ENCODE measurements at regions not wholly inside any gene's neighbourhood (a gene's known extent, or its start where the extent isn't known, plus 50 kb on each side); places are given as distances from the start of the nearest gene placed in this dataset.

GRCh38 chr5:124644138-124644537 lies 102.3 kb downstream of the ZNF608 start:
- no peak for TF ChIP-seq EZH2 (IDR thresholded peaks at IDR 0.05; ENCODE audit: borderline replicate concordance, low read depth, low read length, severe bottlenecking)
- TF ChIP-seq, protein P1, sequence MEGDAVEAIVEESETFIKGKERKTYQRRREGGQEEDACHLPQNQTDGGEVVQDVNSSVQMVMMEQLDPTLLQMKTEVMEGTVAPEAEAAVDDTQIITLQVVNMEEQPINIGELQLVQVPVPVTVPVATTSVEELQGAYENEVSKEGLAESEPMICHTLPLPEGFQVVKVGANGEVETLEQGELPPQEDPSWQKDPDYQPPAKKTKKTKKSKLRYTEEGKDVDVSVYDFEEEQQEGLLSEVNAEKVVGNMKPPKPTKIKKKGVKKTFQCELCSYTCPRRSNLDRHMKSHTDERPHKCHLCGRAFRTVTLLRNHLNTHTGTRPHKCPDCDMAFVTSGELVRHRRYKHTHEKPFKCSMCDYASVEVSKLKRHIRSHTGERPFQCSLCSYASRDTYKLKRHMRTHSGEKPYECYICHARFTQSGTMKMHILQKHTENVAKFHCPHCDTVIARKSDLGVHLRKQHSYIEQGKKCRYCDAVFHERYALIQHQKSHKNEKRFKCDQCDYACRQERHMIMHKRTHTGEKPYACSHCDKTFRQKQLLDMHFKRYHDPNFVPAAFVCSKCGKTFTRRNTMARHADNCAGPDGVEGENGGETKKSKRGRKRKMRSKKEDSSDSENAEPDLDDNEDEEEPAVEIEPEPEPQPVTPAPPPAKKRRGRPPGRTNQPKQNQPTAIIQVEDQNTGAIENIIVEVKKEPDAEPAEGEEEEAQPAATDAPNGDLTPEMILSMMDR (IDR thresholded peaks at IDR 0.05; ENCODE audit: extremely low read depth in 1 of 2, insufficient read depth in 1 of 2, low read depth in 1 of 2, low read length in 2 of 2): no peak
- TF ChIP-seq MYC (IDR thresholded peaks at IDR 0.05; ENCODE audit: low read depth, low read length): no peak
- no peak for TF ChIP-seq POLR2A (IDR thresholded peaks at IDR 0.05; ENCODE audit: low read depth, low read length)
- TF ChIP-seq JUN (IDR thresholded peaks at IDR 0.05; ENCODE audit: borderline replicate concordance, insufficient read depth, insufficient read length, low read depth): no peak

All from endothelial cell of umbilical vein (primary cell).